NOMO-1 treated with DMSO at 0.1 percent for 48 hours (cell line): ENCODE measurements at regions not wholly inside any gene's neighbourhood (a gene's known extent, or its start where the extent isn't known, plus 50 kb on each side); places are given as distances from the start of the nearest gene placed in this dataset.
"Not testable (repeated sequence)": the region's sequence is repeated elsewhere in the genome, so short reads cannot be mapped to it uniquely, and the experiment has no call there.

ENCODE experiments used
- DNase-seq: peaks from one replicate; lab custom pipeline; 2025; ENCODE audit not compliant: unreplicated experiment; lab: John Stamatoyannopoulos, UW

DNA sequence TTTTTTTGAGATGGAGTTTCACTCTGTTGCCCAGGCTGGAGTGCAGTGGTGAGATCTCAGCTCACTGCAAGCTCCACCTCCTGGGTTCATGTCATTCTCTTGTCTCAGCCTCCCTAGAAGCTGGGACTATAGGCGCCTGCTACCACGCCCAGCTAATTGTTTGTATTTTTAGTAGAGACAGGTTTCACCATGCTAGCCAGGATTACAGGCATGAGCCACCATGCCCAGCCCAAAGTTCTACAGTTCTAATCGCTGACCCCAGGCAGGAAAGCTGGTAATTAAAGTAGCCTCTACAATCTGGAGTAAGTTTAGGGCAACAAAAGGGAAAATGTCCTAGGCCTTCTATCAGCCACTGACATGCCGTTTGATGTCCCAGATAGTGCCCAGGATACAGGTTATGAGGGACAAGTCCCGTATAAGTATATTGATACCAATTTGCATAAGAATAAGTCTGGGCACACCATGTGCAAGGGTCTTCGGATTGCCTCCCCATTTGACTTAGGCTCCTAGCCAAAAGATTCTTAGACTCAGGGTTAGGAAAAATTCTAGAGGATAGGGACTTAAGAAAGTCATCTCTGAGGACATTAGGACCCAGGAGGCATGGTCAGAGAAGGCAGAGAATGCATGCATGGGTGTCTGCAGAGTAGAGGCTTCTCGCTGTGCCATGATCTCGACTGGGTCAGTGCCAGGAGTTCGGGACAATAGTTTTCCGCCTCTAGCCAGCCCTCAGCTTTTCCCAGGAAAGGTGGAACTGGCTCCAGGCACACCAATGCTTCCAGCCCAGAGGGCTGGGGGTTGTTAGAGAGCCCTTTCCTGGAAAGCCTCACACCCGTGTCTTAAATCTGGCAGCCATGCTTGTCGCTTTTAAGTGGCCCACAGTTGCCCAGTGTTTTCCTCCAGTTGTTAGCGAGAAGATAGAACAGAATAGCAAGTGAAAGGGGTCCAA, 1111.1 kb downstream of the TAF11L14 start:
- peak; percentile 86 for DNase-seq

DNA sequence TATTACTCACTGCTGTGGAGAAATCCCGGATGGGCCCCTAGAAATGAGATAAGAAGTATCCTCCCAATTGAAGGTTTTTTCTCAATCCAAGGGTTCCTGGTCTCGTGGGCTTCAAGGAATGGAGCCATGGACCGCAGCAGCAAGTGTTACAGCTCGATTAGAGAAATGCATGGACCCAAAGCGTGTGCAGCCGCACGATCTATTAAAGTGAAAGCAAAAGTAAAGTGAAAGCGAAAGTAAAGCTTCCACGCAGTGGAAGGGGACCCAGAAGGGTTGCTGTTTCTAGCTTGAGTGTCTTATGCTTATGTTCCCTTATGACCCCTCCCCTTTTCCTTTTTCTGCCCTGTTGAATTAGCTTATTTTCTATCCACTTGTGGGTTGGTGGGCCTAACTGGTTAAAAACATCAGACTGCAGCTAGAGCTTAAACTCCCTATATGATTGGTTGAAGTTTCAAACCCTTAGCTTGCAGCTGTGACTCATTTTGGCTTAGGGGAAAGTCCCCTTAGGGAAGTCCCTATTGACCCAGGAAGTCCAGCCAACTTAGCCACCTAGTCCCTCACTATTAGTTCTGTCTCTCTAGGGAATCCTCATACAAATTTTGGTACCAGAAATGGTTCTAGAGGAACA, 1111.8 kb downstream of the TAF11L14 start:
- peak; percentile 87 for DNase-seq

DNA sequence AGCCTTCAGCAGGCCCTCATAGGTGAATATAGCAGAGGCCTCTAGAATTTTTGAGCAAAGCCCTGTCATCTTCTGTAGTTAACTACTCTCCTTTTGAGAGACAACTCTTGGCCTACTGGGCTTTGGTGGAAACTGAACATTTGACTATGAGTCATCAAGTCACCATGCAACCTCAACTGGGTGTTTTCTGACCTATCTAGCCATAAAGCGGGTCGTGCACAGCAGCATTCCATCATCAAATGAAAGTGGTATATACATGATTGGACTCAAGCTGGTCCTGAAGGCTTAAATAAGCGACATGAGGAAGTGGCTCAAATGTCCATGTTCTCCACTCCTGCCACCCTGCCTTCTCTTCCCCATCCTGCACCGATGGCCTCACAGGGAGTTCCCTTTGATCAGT, 1115.5 kb downstream of the TAF11L14 start:
- DNase-seq = no peak

DNA sequence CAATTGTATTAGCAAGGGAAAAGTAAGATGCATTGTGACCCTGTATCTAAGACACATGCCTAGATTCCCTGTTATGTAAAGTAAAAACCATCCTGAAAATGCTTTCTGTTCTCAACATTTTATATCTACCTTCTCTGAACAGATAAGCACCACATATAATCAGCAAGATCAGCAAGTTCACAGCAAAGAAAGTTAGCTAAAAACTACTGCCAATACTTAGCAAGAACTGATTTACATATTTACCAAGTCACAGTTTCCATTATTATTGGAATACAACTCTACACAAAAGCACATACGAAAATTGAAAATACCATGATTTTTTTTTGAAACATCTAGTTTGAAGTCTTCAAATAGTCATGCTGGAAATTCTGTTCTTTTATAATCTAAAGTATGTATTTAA, 1118.1 kb downstream of the TAF11L14 start:
- DNase-seq = no peak

DNA sequence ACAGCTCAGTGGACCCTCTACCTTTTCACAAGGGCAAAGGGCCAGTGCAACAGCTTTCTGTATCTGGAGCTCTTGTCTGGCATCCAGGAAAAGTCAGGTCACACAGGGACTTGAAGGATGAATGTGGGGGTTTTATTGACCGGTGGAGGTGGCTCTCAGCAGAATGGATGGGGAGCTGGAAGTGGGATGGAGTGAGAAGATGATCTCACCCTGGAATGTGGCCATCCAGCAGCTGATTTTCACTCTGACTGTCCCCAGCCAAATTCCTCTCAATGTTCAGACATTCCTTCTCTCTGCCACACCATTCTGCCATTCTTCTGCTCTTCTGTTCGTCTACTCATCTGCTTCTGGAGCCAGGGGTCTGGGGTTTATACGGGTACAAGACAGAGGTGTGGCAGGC, 1119.9 kb downstream of the TAF11L14 start:
- DNase-seq = no peak

DNA sequence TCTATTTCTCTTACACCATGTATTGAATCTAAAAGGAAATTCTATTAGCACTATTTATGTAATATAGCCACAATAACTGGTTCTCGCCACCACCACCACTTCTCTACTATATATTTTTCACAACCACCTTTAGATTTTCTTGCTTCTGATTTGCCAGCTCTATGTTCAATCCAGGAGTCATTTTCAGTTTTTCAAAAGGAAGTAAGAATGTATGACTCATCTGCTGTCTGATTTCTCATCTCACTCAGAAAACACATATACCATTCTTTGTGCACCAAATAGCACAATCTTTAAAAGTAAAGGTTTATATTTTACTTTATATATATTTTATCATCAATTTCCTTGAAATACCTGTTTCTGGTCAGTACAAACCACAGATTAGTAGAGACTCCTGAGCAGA, 1127.5 kb downstream of the TAF11L14 start:
- DNase-seq = peak; percentile 88

DNA sequence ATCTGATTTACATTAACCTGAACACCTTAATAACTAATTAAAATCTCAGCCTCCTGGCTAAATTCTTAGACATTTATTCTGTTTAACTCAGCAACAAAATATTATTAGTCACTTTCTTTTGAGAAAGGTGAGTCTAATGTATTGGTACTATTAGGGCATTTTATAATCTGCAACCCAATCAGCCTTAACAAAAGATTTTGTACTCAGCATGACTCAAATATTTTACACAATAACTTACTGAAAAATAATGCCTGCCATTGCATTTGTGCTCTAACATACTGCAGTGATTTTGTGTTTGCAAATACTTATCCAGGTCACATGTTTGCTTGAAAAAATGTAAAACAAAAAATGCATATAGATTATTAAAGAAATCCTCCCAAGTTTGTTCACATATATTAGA, 1129.9 kb downstream of the TAF11L14 start:
- no peak for DNase-seq

DNA sequence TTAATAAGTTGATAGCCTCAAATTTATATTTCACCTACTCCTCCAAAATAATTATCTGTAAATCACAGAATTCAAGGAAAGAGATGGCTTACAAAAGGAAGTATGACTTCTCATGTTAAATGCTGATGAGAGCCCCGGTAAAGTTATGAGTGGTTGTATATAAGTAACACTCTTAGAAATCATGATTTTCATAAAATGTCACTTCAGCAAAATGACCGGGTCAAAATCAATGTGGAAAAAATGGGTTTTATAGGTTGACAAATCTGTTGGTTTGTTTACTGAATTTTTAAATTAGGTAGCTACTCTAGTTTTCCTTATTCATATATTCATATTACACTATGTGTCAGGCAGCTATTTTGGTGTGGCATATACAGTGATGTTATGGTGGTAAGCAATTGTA, 1131.0 kb downstream of the TAF11L14 start:
- DNase-seq = no peak

DNA sequence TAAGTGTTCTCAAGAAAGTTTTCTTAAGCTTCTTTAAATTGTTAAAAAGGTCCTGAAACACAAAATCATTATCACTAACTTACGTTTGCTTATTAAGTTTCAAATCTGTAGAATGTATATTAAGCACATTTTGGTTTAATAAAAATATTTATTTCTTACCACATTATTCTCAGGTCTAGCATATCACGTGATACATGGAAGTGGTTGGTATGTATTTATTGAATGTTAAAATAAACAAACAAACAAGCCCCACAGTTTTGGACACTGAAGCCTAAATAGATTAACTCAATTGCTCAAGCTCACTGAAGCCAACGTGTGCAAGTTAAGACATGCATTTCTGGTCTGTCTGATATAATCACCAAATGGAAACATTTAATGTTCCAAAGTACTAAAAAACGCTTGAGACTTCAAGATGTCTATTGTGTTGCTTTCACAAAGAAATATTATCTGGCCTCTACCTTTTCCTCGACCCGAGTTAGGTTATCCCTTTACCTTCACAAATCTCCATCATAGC, 1136.9 kb downstream of the TAF11L14 start:
- no peak for DNase-seq

DNA sequence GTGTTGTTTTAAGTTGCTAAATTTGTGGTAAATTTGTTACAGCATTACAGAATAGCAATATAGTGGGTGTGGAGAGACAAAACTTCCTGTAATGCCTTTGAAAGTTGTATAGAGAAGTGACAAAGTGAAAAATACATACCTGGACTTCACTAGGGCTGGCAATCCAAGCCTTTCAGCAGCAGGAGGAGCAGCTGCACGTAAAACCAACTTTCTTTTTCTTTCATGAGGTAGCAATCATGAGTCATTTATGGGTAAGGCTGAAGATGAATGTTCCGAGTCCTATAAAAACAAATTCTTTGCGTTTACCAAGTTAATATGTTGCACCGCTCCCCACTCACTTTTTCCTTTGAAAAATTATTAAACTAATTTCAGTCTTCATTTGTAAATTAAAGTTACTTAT, 1138.2 kb downstream of the TAF11L14 start:
- peak; percentile 53 for DNase-seq

DNA sequence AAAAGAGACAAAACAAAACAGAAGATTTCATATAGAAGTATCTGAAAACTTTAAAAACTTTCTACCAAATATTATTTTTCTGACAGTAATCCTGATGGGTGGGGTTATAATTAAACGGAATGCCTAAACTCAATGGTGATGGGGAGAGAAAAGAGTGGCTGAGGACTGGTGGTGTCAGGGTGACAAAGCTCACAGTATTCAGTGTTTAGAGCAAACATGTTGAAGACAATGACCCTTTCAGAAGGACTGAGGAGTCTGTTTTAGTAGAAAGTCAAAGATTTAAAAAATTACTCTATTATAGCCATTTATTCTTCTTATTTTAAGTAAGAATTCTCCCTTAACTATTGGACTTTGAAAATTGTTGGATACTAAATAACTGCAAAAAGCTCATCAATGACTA, 1144.0 kb downstream of the TAF11L14 start:
- no peak for DNase-seq

DNA sequence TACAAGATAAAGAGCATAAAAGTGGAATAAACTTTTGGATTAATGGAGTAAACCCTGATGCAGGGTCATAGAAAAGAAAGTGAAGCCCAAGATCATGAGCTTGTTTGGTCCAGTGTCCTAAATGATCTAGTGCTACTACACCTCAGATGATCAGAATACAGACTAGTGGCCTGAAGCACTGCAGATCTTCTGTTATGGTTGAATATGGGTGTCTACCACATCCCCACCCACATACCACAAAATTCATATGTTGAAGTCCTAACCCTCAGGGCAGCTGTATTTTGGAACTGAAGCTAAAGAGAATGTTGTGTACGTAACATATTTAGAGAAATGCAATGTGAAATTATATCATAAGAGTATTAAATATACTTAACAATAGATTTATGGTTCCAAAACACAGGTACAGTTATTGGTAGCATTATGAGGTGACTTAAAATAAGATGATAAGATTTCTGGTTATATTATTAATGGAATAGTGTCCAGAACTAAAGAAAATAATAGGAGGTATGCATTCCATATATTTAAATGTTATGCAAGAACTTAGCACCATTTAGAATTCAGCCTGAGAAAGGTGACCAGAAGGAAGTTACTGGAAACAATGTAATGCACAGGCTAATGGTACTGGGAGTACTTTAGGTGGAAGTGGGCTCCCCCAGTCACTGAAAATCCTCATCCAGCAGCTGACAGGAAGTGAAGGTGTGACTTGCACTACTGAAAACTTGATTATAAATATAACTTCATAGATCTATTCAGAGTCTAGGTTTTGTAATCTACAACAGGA, 1155.1 kb downstream of the TAF11L14 start:
- no peak for DNase-seq

DNA sequence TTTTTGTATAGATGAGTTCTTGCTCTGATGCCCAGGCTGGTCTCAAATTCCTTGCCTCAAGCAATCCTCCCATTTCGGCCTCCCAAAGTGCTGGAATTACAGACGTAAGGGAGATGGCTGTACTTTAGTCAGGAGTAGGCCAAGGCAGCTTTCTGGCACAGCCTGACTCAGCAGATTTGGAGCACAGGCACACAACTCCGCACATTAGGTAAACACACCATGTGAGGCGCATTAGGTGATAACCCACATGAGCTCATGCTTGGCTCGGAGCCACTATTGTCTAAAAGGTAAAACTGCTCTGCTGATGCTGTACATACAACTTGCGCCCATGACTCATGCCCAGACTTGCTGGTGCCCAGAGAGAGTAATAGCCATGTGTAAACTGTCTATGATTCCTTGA, 1157.9 kb downstream of the TAF11L14 start:
- no peak for DNase-seq

DNA sequence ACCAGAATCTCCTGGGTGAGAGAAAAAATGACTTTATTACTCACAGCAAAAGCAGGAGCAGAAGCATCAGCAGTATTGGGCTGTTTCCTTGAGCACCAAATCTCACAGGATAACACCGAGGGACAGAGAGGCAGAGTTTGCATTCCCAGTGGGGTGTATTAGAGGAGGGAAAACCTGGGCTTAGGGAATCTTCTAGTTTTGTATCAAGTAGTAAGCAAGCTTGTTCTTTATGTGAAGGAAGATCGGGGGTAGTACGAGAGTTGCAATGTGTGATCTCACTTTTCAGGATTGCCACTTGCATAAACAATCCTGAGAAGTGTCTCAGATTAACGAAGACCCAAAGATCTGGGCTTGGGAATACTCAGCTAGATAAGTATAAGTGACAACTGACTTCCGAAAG, 1163.0 kb downstream of the TAF11L14 start:
- DNase-seq = no peak

DNA sequence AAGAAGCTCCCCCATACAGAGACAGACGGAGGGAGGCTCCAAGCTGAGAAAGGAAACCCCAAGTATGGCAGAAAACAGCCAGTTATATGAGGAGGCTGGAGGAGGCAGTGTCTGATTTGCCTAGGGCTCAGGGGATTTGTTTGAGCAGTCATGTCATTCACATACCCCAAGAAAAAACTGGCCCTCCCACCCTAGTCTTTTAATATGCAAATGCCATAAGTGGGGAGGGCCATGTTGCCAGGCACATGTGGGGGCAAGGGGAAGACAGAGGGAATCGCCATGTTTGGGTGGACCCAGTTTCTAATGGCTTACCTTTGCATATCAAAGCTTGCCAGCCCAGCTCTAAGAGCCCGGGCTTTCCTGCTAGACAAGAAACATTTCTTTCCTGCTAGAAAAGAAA, 1163.8 kb downstream of the TAF11L14 start:
- DNase-seq = no peak

DNA sequence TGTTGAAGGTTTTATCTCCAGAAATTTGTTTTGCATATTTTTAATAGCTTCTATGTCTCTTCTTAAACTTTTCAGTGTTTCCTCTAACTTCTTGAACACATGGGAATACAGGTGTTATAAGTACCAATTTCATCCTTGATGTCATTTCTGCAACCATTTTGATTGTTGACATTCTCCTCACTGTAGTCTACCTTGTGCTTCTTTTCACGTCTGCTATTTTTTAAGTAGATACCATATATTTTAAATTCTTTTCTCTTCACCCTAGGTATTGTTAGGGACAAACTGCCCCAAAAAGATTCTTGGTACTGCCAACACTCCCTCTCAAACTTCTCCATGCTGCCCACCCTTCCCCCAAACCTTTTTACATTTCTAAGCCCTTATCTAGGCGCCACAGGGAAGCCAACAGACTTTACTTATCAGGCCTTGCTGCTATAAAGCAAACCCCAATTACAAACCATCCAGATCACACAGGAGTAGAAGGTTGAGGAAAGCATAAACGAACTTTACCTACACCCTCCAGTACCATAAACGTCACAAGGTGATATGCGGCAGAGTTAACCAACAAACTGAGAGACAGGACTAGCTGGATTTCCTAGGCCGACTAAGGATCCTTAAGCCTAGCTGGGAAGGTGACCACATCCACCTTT, 1165.3 kb downstream of the TAF11L14 start:
- no peak for DNase-seq

DNA sequence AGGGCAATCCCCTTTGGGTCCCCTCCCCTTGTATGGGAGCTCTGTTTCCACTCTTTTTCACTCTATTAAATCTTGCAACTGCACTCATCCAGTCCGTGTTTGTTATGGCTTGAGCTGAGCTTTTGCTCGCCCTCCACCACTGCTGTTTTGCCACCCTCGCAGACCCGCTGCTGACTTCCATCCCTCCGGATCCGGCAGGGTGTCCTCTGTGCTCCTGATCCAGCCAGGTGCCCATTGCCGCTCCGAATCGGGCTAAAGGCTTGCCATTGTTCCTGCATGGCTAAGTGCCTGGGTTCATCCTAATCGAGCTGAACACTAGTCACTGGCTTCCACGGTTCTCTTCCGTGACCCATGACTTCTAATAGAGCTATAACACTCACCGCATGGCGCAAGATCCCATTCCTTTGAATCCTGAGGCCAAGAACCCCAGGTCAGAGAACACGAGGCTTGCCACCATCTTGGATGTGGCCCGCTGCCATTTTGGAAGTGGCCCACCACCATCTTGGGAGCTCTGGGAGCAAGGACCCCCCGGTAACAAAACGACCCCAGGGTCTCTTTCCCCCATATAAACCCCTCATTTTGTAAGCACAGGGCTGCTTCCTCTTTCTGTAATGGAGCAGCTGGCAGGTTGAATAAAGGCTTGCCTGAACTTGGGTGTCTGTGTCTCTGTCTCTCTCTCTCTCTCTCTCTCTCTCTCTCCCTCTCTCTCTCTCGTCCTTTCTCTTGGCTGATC, 1166.2 kb downstream of the TAF11L14 start:
- no peak for DNase-seq

DNA sequence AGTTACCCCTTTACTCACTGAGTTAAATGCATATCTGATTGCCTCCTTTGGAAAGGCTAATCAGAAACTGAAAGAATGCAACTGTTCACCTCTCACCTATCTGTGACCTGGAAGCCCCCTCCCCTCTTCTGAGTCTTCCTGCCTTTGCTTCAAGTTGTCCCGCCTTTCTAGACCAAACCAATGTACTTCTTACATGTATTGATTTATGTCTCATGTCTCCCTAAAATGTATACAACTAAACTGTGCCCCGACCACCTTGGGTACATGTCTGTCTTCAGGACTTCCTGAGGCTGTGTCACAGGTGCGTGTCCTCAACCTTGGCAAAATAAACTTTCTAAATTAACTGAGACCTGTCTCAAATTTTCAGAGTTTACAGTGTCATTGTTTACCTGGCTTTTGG, 1167.2 kb downstream of the TAF11L14 start:
- DNase-seq = not testable (repeated sequence)

DNA sequence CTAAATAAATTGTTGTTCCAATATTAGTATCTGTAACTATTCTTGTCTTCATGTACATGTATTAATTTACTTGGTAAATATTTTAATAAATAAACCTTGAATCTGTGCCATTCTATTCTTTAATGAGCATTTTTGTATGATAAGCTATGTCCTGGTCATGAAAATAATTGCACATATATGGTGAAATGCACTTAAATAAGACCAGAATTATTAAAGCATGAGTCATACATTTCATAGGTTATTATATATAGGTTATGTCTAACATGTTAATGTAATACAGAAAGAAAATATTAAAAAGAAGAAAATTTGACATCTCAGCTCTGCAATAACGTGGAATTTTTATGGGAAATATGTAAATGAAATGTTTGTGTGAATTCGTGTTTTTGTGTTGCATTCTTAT, 1168.1 kb downstream of the TAF11L14 start:
- no peak for DNase-seq

DNA sequence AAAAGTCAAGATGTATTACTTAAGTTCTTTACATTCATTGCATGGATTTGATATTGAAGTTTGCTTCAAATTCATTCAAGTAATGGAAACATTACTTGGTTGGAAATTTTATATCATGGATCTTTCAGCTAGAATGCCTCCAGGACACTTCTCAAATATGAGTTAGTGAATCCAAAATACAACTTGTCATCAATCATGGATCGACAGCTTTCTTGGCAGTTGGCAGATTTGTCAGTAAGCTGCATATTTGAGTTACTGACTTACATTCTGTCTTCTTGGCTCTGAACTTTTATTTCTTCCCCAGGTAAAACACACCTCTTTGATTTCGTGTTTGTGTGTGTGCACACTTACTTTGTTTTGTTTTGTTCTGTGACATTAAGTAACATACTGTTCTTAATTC, 1171.1 kb downstream of the TAF11L14 start:
- DNase-seq = no peak
